ENCODE measurements at regions not wholly inside any gene's neighbourhood (a gene's known extent, or its start where the extent isn't known, plus 50 kb on each side); places are given as distances from the start of the nearest gene placed in this dataset.

GRCh38 chr12:60259225-60259624, 663.4 kb downstream of the SLC16A7 start:
- no peak for DNase-seq

DNA sequence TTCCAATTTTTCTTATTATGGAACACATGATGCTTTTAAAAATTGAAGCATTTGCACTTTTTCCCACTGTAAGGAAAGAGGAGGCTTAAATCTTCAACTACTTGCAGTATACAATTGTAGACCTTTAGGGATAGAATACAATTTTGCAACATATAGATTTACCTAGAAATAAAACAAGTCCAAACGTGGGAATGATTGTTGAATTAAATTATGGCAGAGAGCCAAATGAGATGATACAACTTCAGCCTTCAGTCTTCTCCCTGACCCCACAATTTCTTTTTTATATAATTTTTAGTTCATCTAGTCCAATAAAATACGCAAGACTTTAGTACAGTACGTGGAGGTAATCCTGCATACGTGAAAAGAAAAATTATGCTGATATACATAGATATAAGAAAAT, 666.5 kb downstream of the SLC16A7 start:
- no peak for DNase-seq

DNA sequence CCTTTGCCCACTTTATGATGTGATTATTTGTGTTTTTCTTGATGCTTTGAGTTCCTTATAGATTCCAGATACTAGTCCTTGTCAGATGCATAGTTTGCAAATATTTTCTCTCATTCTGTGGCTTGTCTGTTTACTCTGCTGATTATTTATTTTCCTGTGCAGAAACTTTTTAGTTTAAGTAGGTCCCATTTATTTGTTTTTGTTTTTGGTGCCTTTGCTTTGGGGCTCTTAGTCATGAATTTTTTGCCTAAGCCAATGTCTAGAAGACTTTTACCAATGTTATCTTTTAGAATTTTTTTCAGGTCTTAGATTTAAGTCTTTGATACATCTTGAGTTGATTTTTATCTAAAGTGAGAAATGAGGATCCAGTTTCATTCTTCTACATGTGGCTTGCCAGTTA, 667.3 kb downstream of the SLC16A7 start:
- no peak for DNase-seq

GRCh38 chr12:60263836-60264493, 668.1 kb downstream of the SLC16A7 start:
- DNase-seq, result no peak

DNA sequence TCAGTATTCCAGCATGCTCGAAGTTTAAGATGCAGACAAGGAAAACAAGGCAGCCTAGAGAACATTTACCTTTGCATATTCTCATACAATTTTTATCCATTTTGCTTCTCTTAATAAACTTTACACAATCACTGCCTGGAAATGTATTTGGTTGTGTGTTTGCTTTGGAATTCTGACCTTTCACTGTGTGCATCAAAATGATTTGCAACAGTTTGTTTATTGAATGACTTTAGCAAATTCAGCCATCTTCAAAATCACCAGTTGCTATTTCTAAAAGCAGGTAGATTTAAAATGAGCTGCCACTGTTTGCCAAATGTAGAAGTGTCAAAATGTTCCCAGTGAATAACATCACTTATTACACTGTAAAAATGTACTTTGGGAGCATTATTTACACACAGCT, 669.9 kb downstream of the SLC16A7 start:
- DNase-seq, result no peak

DNA sequence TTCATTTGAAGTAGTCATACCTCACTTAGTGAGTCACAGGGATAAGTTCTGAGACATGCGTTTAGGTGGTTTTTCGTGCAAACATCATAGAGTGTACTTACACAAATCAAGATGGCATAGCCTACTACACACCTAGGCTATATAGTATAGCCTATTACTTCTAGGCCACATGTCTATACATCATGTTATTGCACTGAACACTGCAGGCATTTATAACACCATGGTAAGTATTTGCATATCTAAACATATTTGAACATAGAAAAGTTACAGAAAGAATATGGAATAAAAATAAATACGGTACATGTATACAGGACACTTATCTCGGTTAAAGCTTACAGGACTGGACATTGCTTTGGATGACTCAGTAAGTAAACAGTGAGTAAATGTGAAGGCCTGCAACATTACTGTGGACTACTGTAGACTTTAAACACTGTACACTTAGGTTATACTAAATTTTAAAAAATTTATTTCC, 670.6 kb downstream of the SLC16A7 start:
- no peak for DNase-seq

DNA sequence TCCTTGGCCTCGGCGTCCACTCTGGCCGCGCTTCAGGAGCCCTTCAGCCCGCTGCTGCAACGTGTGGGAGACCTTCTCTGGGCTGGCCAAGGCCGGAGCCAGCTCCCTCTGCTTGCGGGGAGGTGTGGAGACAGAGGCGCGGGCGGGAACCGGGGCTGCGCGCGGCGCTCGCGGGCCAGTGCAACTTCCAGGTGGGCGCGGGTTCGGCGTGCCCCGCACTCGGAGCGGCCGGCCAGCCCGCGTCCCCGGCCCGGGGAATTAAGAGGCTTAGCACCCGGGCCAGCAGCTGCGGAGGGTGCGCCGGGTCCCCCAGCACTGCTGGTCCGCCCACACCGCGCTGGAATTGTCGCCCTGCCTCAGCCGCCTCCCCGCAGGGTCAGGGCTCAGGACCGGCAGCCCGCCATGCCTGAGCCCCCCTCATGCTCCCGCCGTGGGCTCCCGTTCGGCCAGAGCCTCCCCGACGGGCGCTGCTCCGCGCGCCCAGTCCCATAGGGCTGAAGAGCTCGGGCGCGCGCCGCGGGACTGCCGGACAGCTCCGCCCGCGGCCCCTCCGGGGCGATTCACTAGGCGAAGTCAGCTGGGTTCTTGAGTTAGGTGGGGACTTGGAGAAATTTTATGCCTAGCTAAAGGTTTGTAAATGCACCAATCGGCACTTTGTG, 673.9 kb downstream of the SLC16A7 start:
- no peak for DNase-seq

DNA sequence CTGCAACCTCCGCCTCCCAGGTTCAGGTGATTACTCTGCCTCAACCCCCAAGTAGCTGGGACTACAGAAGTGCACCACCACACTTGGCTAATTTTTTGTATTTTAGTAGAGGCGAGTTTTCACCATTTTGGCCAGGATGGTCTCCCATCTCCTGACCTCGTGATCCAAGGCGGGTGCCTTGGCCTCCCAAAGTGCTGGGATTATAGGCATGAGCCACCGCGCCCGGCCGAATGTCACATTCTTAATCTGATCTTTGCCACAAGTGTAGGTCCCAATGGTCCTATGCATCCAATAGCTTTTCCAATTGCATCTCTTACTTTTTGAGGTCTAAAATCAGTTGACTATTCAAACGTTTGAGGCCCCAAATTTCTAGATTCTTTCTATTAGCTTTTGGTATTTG, 676.0 kb downstream of the SLC16A7 start:
- DNase-seq, result no peak

DNA sequence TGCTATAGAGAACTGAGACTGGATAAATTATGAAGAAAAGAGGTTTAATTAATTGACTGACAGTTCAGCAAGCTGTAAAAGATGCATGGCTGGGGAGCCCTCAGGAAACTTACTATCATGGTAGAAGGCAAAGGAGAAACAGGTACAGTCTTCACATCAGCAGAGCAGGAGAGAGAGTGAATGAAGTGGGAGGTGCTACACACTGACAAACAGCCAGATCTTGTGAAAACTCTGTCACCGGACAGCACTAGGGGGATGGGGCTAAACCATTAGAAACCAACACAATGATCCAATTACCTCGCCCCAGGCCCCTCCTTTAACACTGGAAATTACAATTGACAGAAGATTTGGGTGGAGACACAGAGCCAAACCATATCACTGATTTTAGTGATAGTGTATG, 682.4 kb downstream of the SLC16A7 start:
- no peak for DNase-seq

DNA sequence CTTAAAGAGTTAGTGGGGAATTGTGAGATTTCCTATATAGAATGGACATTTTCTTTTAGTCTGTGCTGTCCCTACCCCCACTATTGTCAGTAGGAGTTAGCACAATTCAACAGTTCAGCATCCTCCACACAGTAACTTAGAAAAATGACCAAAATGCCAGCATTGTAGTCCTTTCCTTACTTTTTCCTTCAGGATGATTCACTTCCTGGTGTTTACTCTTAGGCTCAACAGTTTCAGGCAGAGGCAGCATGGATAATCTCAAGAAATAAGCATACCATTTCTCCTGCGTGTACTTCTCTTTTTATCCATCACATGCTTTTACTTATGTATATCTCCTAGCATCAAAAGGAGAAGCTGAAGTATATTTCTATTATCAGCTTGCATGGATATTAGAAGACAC, 683.4 kb downstream of the SLC16A7 start:
- DNase-seq, result no peak

DNA sequence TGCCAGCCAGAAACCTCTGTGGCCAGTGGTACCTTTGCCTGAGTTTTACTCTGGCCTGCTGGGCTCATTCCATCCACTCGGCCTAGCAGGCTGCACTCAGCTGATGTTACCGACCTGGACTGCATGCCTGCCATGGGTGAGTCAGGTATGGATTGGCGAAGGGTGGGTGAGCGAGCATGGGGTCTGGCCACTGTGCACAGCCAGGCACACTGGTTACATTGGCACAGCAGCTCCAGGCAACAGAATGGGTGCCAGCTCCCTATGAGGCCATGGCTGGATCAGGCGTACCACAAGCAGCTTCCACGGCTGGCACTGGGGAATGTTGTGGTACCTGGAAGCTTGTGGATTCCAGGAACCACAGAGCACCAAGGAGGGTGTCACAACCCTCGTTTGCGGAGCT, 685.7 kb downstream of the SLC16A7 start:
- DNase-seq, result no peak

DNA sequence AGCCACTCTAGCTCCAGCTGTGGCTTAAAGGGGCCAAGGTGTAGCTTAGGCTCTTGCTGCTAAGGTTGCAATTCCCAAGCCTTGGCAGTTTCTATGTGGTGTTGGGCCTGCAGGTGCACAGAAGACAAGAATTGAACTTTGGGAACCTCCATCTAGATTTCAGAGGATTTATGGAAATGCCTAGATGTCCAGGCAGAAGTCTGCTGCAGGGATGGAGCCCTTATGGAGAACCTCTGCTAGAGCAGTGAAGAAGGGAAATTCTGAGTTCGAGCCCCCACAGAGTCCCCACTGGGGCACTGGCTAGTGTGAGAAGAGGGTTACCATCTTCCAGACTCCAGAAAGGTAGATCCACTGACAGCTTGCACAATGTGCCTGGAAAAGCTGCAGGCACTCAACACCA, 694.7 kb downstream of the SLC16A7 start:
- DNase-seq, result no peak

DNA sequence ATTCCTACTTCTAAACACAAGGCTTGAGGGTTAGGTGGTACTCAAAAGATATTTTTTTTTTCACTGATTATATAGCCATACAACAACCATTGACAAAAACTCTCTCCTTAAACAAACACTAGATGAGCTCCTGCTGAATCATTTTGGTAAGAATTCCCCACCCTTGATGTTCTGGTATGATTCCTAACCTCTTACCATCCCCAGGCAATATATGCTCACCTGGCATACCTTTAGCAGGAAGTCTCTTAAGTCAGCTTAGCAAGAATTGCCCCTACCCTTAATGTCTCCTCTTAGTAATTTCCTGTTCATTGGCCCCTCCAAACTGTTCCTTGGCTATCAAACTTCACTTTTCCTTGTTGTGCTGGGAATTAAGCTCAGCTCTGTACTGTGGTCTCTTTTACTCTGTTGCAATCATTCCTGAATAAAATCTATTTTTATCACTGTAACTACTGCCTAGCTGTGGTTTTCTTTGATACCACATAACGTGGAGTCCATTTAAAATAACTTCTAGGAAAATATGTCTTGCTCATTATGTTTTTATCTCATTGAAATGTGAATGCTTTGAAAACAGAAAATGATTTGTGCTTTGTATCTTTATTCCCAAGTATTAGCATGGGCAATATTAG, 712.6 kb downstream of the SLC16A7 start:
- DNase-seq, result no peak

DNA sequence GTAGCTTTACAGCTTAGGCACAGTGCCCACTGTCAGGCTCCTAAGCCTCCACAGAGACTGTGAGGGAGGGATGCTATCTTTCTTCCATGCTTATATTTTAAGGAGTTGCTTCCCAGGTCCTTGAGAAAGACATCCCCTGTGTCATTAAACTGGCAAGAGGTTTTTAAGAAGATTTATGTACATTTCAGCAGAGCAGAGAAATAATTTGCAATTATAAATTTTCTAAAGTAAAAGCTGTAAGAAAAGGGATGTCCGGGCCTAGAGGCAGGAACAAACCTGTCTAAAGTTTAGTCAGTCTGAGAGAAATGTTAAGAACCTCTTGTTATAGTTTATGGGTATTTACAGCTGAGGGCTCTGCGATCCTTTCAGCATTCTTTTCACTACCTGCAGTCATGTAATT, 716.1 kb downstream of the SLC16A7 start:
- DNase-seq, result no peak

DNA sequence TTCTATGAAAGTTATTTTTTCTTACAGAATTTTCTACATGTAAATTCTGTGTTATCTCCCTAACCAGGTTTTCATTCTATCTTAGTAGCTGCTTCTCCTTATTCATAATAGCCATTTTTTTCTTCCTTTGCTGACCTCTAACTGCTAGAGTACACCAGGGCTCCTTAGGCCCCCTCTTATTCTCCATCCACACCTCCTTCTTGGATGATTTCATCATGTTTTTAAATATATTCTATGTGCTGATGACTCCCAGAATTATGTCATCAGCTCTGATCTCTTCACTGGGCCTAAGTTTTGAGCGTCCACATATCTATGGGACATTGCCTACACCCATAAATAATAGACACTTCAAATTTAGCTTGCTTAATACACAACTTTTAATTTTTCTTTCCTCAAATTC, 721.5 kb downstream of the SLC16A7 start:
- DNase-seq, result no peak

DNA sequence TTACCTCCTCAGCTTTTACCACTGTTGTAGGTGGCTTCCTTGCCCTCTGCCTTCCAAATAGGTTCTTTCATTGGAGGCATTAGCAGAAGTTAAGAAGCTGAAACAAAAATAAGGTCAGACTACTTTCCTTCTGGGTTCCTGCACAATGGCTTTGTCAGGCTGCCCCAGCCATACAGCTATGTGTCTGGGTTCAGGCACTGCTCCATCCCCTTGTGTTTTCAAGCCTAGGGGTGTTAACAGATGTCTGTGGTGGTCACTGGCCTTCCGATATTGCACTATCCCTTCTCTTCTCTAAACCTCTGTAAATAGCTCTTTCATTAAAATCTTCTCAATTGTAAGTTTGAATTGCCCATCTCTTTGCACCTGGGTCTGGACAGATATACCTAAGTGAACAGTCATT, 728.9 kb downstream of the SLC16A7 start:
- no peak for DNase-seq

- no peak for DNase-seq
These were observed 737.6 kb downstream of the SLC16A7 start for GRCh38 chr12:60333461-60333860.

DNA sequence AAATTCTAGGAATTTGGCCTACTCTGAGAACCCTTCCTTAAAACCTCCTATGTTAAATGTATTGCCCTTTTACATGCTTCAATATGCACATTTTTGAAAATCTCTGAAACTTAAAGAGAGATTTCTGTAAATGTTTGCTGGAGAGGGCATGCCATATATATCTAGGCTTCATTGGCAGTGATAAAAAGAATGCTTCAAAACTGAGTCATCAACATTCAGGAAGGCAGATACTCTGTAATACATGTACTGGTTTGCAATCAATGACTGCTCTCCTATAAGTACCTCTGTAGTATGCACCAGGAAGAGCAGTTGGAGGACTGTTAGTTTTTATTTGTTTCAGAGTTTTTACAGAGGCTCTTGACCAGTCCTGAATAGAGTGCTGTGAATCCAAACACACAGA, 739.9 kb downstream of the SLC16A7 start:
- DNase-seq, result no peak

GRCh38 chr12:60337839-60338549, 742.2 kb downstream of the SLC16A7 start:
- DNase-seq, result no peak

GRCh38 chr12:60345442-60345841, 749.6 kb downstream of the SLC16A7 start:
- no peak for DNase-seq

DNA sequence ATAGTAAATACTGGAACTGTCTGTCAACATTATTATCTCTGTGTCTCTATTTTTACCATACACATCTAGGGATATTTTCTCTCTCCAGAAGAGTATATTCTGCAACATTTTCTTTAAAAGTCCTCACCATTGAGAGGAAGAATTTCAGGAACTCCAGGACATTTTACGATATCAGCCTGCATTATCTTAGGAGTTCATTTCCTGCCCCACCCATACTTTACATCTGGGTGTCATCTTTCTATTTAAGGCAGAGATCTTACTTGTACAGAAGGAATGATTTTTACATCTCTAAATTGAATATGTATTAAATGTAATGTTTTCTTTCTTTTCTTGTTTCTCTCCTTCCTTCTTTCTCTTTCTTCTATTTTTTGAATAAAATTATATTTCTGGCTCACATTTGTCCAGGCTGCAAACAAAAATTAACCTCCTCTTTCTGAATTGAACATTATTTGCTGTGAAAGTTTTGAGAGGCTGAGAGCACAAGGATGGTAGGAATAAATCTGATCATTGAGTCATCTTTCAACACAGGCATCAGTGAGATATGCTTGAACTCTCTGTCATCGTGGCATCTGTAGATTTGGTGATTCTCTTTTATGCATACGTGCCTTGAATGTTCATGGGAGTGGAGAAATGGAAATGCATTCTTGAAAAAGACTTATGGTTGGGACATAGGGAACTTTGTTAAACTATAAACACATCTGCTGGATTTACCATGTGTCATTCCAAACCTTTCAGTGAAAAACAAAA, 753.6 kb downstream of the SLC16A7 start:
- DNase-seq, result no peak

DNA sequence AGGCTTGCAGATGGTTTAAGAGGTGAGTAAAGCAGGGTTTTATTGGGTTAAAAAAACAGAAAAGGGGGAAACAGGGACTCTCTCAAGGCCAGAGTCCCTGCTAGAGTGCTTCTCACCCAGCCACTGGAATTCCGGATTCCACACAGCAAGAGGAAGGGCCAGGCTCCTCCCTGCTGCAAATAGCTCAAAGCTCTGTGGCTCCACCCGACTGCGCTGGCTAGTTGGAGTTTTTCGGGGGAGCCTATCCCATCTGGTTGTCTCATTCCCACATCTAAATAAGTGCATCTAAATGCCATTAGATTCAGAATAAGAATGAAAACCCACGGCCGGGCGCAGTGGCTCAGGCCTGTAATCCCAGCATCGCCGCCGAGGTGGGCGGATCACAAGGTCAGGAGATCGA, 791.5 kb downstream of the SLC16A7 start:
- no peak for DNase-seq

- DNase-seq, result no peak
These were observed 795.2 kb downstream of the SLC16A7 start for GRCh38 chr12:60391051-60391450.
